GM12891 (cell line): ENCODE measurements at regions not wholly inside any gene's neighbourhood (a gene's known extent, or its start where the extent isn't known, plus 50 kb on each side); places are given as distances from the start of the nearest gene placed in this dataset.

ENCODE experiments used
- DNase-seq: peaks from one replicate; pipeline ENCODE4 v3.0.0; 2011; ENCODE audit warnings: low spot score; ENCODE audit not compliant: insufficient read length
- FAIRE-seq: peaks from 2 replicates; lab custom pipeline; 2011; peaks lifted over from hg19 to GRCh38; lab: Jason Lieb, UNC
- PAX5 ChIP-seq: IDR thresholded peaks from 2 replicates; pipeline ENCODE4 v1.6.1; 2011; ENCODE audit warnings: low read length, moderate library complexity, mild to moderate bottlenecking; ENCODE audit not compliant: insufficient read depth, severe bottlenecking
- POLR2A ChIP-seq: IDR thresholded peaks from 2 replicates; pipeline ENCODE4 v1.6.1; 2011; ENCODE audit warnings: low read depth, low read length, control low read depth
- POLR2AphosphoS5 ChIP-seq: IDR thresholded peaks from 2 replicates; pipeline ENCODE4 v1.6.1; 2011; ENCODE audit warnings: low read depth, low read length, control low read depth
- POU2F2 ChIP-seq: IDR thresholded peaks from 2 replicates; pipeline ENCODE4 v1.6.1; 2011; ENCODE audit warnings: low read depth, mild to moderate bottlenecking, control low read depth, low read length, moderate library complexity
- SPI1 ChIP-seq: IDR thresholded peaks from 2 replicates; pipeline ENCODE4 v1.6.1; 2011; ENCODE audit warnings: low read depth, low read length, control low read depth
- TAF1 ChIP-seq: IDR thresholded peaks from 2 replicates; pipeline ENCODE4 v1.6.1; 2011; ENCODE audit warnings: low read depth, low read length, control low read depth

DNA sequence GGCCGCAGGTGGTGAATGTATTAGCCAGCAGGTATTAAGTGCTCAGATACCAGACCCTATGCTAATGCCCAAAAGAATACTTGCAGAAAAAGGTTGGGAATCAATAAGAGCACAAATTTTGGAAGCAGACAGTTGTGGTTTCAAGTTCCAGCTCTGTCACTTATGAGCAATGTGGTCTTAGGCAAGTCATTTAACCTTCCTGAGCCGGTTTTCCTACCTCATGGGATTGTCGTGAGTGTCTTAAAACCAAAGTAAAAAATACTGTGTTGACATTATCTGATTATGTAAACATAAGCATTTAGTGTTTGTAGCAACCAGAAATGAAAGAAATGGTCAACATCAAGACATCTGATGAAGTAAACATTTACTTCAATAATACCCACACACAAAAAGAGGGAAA is 93.0 kb upstream of the CHST9 start:
- DNase-seq (no peak), FAIRE-seq (no peak)
- TF ChIP-seq TAF1 (no peak), POLR2A (no peak), SPI1 (no peak), PAX5 (no peak), POU2F2 (no peak), POLR2AphosphoS5 (no peak)

DNA sequence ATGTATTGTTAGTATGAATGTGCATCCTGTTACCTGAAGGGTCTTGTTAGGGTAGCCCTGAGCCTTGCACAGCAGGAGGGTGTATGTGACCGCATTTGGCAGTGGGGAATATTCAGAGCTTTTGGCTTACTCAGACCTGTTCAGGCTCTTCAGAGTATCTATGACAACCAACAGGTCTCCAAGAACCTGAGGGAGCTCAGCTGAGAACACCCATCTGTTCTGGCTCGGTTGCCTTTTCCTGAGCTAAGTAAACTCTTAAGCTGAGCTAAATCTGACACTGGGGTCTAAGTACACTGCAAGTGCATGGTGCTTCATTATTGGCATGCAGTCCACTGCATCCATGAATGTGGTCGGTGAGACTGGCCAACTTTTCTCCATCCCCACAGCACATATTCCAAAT is 92.4 kb upstream of the CHST9 start:
- FAIRE-seq (no peak), DNase-seq (no peak)
- TF ChIP-seq POU2F2 (no peak), PAX5 (no peak), TAF1 (no peak)

DNA sequence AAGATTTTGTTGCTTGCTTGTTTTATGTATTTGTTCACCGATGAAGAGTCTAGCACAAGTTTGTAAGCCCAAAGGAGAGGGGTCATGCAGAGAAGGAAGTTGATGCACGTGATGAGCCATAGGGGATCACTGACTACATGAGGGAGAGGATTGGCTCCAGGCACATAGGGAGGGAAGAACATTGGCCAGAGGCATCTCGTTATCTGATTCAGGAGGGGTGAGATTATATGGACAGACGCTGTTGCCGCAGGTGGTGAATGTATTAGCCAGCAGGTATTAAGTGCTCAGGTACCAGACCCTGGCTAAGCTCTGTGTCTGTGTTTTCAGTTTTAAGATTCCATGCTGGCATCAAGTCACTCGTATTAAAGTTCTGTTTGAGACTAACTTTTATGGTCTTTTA is 91.8 kb upstream of the CHST9 start:
- DNase-seq: no peak
- TF ChIP-seq TAF1 (no peak), PAX5 (no peak), POLR2AphosphoS5 (no peak), SPI1 (no peak), POLR2A (no peak), POU2F2 (no peak)
- FAIRE-seq: no peak

DNA sequence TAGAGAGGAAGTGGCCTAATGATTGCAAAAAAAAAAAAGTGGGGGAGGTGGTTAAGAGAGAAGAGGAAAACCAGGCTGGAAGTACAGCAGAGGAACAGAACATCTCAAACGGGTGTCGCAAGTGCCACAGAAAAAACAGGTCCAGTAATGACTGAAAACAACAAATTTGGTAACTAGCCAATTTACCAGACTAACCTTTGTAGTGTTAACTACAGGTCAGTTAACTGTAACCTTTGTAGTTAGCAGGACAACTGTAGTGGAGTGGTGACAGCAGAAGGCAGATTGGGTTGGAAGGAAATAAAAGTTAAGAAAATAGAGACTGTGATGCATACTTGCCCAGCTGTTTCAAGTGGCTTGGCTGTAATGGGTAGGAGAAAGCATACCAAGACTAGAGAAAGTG is 91.4 kb upstream of the CHST9 start:
- FAIRE-seq: no peak
- TF ChIP-seq POLR2A (no peak), SPI1 (no peak), PAX5 (no peak), POLR2AphosphoS5 (no peak)
- no peak for DNase-seq

DNA sequence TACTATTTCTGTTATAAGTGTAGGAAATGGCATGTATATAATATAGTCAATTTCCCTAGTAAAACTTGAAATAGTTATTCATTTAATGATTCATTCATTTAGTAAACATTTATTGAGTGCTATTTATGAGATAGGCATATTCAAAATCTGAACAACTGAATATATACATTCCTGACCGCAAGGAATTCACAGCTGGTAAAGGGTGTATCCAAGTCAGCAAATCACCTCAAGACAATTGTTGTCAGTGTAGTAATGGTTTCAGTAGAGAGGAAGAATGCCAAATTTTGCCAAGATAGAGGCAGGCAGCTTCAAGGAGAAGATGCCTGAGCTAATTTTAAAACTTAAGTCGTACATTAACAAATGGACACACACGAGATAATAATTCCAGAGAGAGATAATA is 89.8 kb upstream of the CHST9 start:
- FAIRE-seq (no peak), DNase-seq (no peak)
- TF ChIP-seq TAF1 (no peak), POLR2A (no peak), POLR2AphosphoS5 (no peak), SPI1 (no peak), POU2F2 (no peak), PAX5 (no peak)

DNA sequence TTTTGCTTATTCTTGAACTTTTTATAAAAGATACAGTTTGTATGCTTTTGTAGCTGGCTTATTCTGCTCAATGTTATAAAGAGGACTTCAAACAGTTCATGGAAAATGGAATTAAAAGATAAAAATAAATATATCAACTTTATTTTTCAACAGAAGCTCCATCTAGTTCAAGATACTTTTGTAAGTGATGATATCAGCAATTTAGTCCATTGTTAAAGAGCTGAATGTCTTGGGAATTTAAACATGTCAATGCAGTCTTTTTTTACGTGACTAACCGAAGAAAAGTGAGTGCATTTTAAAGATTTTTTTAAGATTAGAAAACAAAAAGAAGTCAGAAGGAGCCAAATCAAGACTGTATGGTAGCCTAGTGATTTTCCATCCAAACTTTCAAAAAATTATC is 85.4 kb upstream of the CHST9 start:
- FAIRE-seq: no peak
- DNase-seq: no peak
- no peak for TF ChIP-seq PAX5
- TF ChIP-seq TAF1: no peak
- TF ChIP-seq POU2F2: no peak
- no peak for TF ChIP-seq POLR2A
- no peak for TF ChIP-seq SPI1
- no peak for TF ChIP-seq POLR2AphosphoS5

DNA sequence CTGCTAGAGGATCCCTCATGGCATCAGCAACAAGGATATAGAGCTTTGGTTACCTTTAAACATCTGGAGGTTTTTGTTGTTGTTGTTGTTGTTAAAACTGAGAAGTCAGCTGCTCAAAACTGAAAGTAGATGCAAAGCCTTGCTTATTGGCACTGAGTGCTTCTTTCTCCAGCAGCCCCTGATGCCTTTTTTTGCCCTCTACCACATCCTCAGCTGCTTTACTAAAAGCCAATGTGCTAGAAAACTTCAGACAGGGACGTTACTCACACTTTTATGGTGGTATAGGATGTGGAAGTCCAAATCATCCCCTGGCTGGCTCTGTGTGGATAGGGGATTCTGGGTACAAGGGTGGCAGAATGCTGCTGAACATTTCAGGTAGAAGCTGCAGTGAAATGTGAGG is 78.3 kb upstream of the CHST9 start:
- no peak for TF ChIP-seq TAF1
- TF ChIP-seq POU2F2: no peak
- no peak for TF ChIP-seq POLR2AphosphoS5
- no peak for TF ChIP-seq SPI1
- no peak for TF ChIP-seq PAX5
- no peak for TF ChIP-seq POLR2A
- FAIRE-seq: no peak

DNA sequence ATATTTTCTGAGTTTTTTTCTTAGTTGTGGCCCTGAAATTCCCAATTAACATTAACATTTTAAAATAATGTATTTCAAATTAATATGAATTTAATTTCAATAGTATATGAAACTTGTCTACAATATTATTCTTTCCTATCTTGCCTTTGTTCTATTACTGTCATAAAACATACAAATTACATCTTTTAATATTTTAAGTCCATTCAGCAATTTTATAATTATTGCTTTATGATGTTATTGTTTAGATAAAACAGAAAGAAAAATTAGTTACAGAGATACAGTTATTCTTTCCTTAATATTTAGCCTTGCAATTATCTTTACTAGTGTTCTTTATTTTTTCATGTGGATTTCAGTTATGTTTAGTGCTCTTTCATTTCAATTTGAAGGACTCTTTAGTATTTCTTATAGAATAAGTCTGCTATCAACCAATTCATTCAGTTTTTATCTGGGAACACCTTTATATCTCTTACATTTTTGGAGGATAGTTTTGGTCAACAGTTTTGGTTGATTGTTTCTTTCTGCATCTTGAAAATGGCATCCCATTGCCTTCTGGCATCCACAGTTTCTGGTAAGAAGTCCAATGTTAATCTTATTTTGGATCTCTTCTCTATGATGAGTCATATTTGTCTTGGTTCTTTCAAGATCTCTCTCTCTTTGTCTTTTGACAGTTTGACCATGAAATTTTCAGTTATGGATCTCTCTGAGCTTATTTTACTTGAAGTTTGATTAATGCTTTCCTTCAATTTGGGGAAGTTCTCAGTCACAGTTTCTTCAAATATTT is 76.9 kb upstream of the CHST9 start:
- DNase-seq: no peak
- TF ChIP-seq POLR2A (no peak), PAX5 (no peak), POU2F2 (no peak)
- no peak for FAIRE-seq

More for the DNA sequence above, 78.3 kb upstream of the CHST9 start:
- no peak for DNase-seq

DNA sequence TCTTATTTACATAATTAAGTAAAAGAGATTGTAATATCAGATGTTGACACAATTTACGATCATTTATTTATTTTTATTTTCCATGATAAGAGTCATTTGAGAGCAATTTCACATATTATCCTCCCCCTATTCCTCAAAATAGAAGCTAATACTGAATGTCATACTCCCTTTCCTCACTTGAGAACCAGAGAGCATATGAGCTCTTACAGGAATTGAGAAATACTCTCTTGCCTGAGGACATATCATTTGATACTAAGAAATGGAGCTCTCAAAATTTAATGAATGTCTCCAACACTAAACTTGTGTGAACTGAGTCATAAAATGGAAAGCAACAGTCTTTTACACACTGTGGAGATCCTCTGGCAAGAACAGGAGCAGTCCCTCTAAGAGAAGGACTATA is 68.5 kb upstream of the CHST9 start:
- TF ChIP-seq SPI1 (no peak), POLR2A (no peak), POLR2AphosphoS5 (no peak), TAF1 (no peak), POU2F2 (no peak), PAX5 (no peak)
- FAIRE-seq: no peak
- no peak for DNase-seq

DNA sequence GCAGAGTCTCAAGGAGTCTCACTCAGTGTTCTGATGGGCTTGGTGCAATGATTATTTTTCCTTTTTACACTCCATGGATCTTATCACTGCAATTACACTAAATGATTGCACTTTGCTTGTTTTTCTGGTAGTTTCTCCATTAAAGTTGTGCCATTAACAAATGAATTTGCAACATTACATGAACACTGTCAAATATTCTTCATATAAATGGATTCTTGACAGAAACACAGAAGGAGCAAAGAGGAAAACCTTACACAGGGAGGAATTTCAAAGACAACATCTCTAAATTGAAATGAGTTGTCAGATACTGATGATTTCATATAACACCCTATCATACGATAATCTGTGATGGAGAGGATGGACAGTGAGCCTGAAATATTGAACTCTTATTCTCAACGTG is 65.4 kb upstream of the CHST9 start:
- DNase-seq (no peak), FAIRE-seq (no peak)
- TF ChIP-seq PAX5: no peak
- no peak for TF ChIP-seq SPI1
- no peak for TF ChIP-seq POU2F2
- TF ChIP-seq POLR2A: no peak
- TF ChIP-seq POLR2AphosphoS5: no peak
- no peak for TF ChIP-seq TAF1
